OCI-LY1 (cell line): ENCODE measurements at regions not wholly inside any gene's neighbourhood (a gene's known extent, or its start where the extent isn't known, plus 50 kb on each side); places are given as distances from the start of the nearest gene placed in this dataset.

ENCODE experiments used
- H2AFZ ChIP-seq: fragments of 200-600 bp; sonication (generic), shearing (Covaris generic); 2 replicates; pipeline ENCODE4 v1.6.0; 2014; ENCODE audit warnings: antibody characterized with exemption, mild to moderate bottlenecking, low read length
- H3F3A ChIP-seq: fragments of 200-600 bp; sonication (generic), shearing (Covaris generic); 2 replicates; pipeline ENCODE4 v1.6.0; 2014; ENCODE audit warnings: mild to moderate bottlenecking, antibody characterized with exemption, low read length, moderate library complexity; ENCODE audit not compliant: insufficient read depth
- H3K27ac ChIP-seq: fragments of 200-600 bp; sonication (generic); 2 replicates; pipeline ENCODE4 v1.5.1; 2014; ENCODE audit warnings: low read length, mixed run types, mild to moderate bottlenecking, low read depth; ENCODE audit not compliant: poor library complexity, severe bottlenecking
- H3K27me3 ChIP-seq: fragments of 200-600 bp; sonication (generic); 2 replicates; pipeline ENCODE4 v1.6.0; 2014; ENCODE audit warnings: antibody characterized with exemption, mild to moderate bottlenecking, low read length, moderate library complexity; ENCODE audit not compliant: insufficient read depth
- H3K36me3 ChIP-seq: fragments of 200-600 bp; sonication (generic); 2 replicates; pipeline ENCODE4 v1.6.1; 2014; ENCODE audit warnings: mild to moderate bottlenecking, antibody characterized with exemption, low read length, moderate library complexity, mixed read lengths; ENCODE audit not compliant: insufficient read depth
- H3K4me1 ChIP-seq: fragments of 200-600 bp; sonication (generic); 2 replicates; pipeline ENCODE4 v1.5.1; 2014; ENCODE audit warnings: mild to moderate bottlenecking, low read length, moderate library complexity; ENCODE audit not compliant: insufficient read depth, severe bottlenecking
- H3K4me2 ChIP-seq: fragments of 200-600 bp; sonication (generic), shearing (Covaris generic); 2 replicates; pipeline ENCODE4 v1.6.1; 2014; ENCODE audit warnings: low read length
- H3K4me3 ChIP-seq: fragments of 200-600 bp; sonication (generic); 2 replicates; pipeline ENCODE4 v1.5.1; 2014; ENCODE audit warnings: low read length, low read depth, mild to moderate bottlenecking, mixed read lengths; ENCODE audit not compliant: poor library complexity, severe bottlenecking
- H3K79me2 ChIP-seq: fragments of 200-600 bp; shearing (Covaris generic); 2 replicates; pipeline ENCODE4 v1.6.1; 2016; ENCODE audit warnings: mixed run types, low read length, mixed read lengths; ENCODE audit not compliant: insufficient read depth
- H3K9ac ChIP-seq: fragments of 200-600 bp; sonication (generic), shearing (Covaris generic); 2 replicates; pipeline ENCODE4 v1.6.1; 2014; ENCODE audit warnings: mild to moderate bottlenecking, low read length, mixed read lengths
- H3K9me2 ChIP-seq: fragments of 200-600 bp; sonication (generic), shearing (Covaris generic); 2 replicates; pipeline ENCODE4 v1.6.1; 2014; ENCODE audit warnings: low read depth, mild to moderate bottlenecking, low read length, mixed read lengths
- H3K9me3 ChIP-seq: fragments of 200-600 bp; shearing (Covaris generic); 2 replicates; pipeline ENCODE4 v1.6.1; 2014; ENCODE audit warnings: low read length, mixed read lengths
- H4K20me1 ChIP-seq: fragments of 200-600 bp; sonication (generic), shearing (Covaris generic); 2 replicates; pipeline ENCODE4 v1.6.0; 2016; ENCODE audit warnings: mild to moderate bottlenecking, low read length; ENCODE audit not compliant: insufficient read depth
- EZH2 ChIP-seq: fragments of 200-600 bp; sonication (generic), shearing (Covaris generic); IDR thresholded peaks from 2 replicates; pipeline ENCODE4 v1.8.0; 2017; ENCODE audit warnings: borderline replicate concordance, mixed run types, mild to moderate bottlenecking, antibody characterized with exemption, low read length, moderate library complexity, mixed read lengths
- TF ChIP-seq, protein P1 (sequence below): fragments of 200-600 bp; sonication (generic), shearing (Covaris generic); IDR thresholded peaks from 2 replicates; pipeline ENCODE4 v1.5.1; 2017; ENCODE audit warnings: mild to moderate bottlenecking, antibody characterized with exemption, low read length, moderate library complexity, mixed read lengths

DNA sequence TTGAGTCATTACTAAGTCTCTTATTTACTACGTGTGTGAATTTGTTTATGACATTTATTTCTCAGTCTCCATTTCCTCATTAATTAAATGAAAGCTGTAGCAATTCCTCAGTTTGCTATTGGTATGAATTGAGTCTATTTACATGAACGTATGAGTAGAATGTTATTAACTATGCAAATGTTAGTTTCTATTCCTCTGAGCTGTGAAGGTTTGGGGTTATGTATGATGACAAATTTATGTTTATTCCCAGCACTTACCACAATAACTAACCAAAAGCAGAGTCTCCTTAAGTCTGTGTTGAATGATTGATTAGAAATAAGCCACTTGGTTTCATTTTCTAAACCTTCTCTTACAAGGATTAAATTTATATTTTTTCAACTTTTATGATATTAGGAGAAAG is 1340.9 kb downstream of the FSCB start:
- Histone ChIP-seq H3K4me2 (no peak overlapping the region), H3K27ac (no peak overlapping the region), H3K4me1 (no peaks in the 10 kb centered on the region), H3K9ac (no peak overlapping the region), H3K9me3 (no peaks in the 10 kb centered on the region), H3K4me3 (no peak overlapping the region), H4K20me1 (no peaks in the 10 kb centered on the region), H3F3A (no peaks in the 10 kb centered on the region), H3K9me2 (no peaks in the 10 kb centered on the region), H3K27me3 (no peaks in the 10 kb centered on the region), H3K36me3 (no peaks in the 10 kb centered on the region), H2AFZ (no peak overlapping the region), H3K79me2 (no peaks in the 10 kb centered on the region)
- no peak for TF ChIP-seq EZH2
- TF ChIP-seq, protein P1, sequence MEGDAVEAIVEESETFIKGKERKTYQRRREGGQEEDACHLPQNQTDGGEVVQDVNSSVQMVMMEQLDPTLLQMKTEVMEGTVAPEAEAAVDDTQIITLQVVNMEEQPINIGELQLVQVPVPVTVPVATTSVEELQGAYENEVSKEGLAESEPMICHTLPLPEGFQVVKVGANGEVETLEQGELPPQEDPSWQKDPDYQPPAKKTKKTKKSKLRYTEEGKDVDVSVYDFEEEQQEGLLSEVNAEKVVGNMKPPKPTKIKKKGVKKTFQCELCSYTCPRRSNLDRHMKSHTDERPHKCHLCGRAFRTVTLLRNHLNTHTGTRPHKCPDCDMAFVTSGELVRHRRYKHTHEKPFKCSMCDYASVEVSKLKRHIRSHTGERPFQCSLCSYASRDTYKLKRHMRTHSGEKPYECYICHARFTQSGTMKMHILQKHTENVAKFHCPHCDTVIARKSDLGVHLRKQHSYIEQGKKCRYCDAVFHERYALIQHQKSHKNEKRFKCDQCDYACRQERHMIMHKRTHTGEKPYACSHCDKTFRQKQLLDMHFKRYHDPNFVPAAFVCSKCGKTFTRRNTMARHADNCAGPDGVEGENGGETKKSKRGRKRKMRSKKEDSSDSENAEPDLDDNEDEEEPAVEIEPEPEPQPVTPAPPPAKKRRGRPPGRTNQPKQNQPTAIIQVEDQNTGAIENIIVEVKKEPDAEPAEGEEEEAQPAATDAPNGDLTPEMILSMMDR: no peak

DNA sequence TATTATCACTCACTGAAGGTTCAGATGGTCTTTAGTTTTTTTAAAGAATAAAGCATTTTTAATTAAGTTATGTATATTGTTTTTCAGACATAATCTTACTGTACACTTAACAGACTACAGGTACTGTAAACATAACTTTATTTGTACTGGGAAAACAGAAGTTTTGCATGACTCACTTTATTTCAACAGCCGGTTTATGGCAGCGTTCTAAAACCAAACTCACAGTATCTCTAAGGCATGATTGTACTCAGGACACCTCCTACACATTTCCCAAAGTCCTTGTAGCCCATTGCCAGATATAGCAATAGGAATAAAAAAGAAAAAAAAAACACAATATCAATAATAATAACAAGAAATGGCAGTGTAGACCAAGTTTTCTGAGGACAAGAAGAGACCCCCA is 1341.4 kb downstream of the FSCB start:
- Histone ChIP-seq H3K9me3 (no peaks in the 10 kb centered on the region), H3K9me2 (no peaks in the 10 kb centered on the region), H3K9ac (no peak overlapping the region), H2AFZ (no peak overlapping the region), H3K27ac (no peak overlapping the region), H3K27me3 (no peaks in the 10 kb centered on the region), H4K20me1 (no peaks in the 10 kb centered on the region), H3F3A (no peaks in the 10 kb centered on the region), H3K4me2 (no peak overlapping the region), H3K79me2 (no peaks in the 10 kb centered on the region), H3K4me3 (no peak overlapping the region), H3K4me1 (no peaks in the 10 kb centered on the region), H3K36me3 (no peaks in the 10 kb centered on the region)
- TF ChIP-seq, protein P1: no peak
- TF ChIP-seq EZH2: no peak

DNA sequence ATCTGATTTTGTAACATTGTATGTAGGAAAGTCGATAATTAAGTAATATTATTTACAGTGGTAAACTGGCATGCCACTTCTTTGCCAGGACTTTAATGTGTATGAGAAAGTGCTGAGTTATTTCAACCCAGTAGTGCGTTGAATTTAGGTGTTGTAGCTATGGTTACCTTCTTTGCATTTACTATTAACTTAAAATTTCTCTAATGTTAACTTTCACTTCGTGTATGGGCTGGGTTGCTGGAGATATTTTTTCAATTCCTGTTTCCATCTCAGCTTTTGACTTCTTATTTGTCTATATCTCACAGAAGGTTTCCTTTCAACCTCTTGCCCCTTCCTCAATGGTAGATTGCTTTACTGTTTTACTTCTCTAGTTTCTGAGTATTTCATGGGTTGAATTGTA is 1345.6 kb downstream of the FSCB start:
- H3K27ac ChIP-seq: no peak overlapping the region
- no peak overlapping the region for H2AFZ ChIP-seq
- H4K20me1 ChIP-seq: no peaks in the 10 kb centered on the region
- H3K4me2 ChIP-seq: no peak overlapping the region
- H3K9me3 ChIP-seq: no peaks in the 10 kb centered on the region
- no peak overlapping the region for H3K4me3 ChIP-seq
- TF ChIP-seq EZH2: no peak
- TF ChIP-seq, protein P1: no peak
- H3K9me2 ChIP-seq: no peaks in the 10 kb centered on the region
- H3K79me2 ChIP-seq: no peaks in the 10 kb centered on the region
- no peaks in the 10 kb centered on the region for H3K4me1 ChIP-seq
- H3K9ac ChIP-seq: no peak overlapping the region
- no peaks in the 10 kb centered on the region for H3K36me3 ChIP-seq
- H3F3A ChIP-seq: no peaks in the 10 kb centered on the region
- H3K27me3 ChIP-seq: no peaks in the 10 kb centered on the region
